ENCODE measurements at regions not wholly inside any gene's neighbourhood (a gene's known extent, or its start where the extent isn't known, plus 50 kb on each side); places are given as distances from the start of the nearest gene placed in this dataset.

GRCh38 chr16:22675745-22676540 lies 138.0 kb upstream of the HS3ST2 start:
- intact Hi-C loops (cut with DNase I; ENCODE audit: low total_unique reads): no loop called here
- WGBS, 2 donors: 85 to 95% methylated on average over 4 of the region's 4 CpGs
- Histone ChIP-seq H3K4me3 (no peak overlapping the region), H3K9me3 (no peaks in the 10 kb centered on the region), H3K4me1 (no peaks in the 10 kb centered on the region), H3K36me3 (ENCODE audit: low read depth, missing control alignments) (no peaks in the 10 kb centered on the region), H3K27ac (no peak overlapping the region), H3K27me3 (no peaks in the 10 kb centered on the region)
- TF ChIP-seq POLR2A (IDR thresholded peaks at IDR 0.05) (no peak), CTCF (IDR thresholded peaks at IDR 0.05) (no peak)
- no peak for DNase-seq

- Histone ChIP-seq H3K27me3 (no peaks in the 10 kb centered on the region), H3K36me3 (ENCODE audit: low read depth, missing control alignments) (no peaks in the 10 kb centered on the region), H3K4me3 (no peak overlapping the region), H3K9me3 (no peaks in the 10 kb centered on the region), H3K4me1 (no peaks in the 10 kb centered on the region), H3K27ac (no peak overlapping the region)
- TF ChIP-seq CTCF (IDR thresholded peaks at IDR 0.05) (no peak), POLR2A (IDR thresholded peaks at IDR 0.05) (no peak)
- no peak for DNase-seq
- WGBS, 2 donors: 93% methylated on average over 8 of the region's 8 CpGs
- intact Hi-C loops (cut with DNase I; ENCODE audit: low total_unique reads): no loop called here
These were observed 136.7 kb upstream of the HS3ST2 start for GRCh38 chr16:22677024-22677830.

GRCh38 chr16:22678311-22678710 lies 135.7 kb upstream of the HS3ST2 start:
- no peaks in the 10 kb centered on the region for H3K4me1 ChIP-seq
- no peaks in the 10 kb centered on the region for H3K27me3 ChIP-seq
- no peak for DNase-seq
- no peak overlapping the region for H3K4me3 ChIP-seq
- intact Hi-C loops (cut with DNase I; ENCODE audit: low total_unique reads): no loop called here
- 91% methylated on average over 2 of the region's 2 CpGs for WGBS, 2 donors
- TF ChIP-seq POLR2A (IDR thresholded peaks at IDR 0.05) (no peak), CTCF (IDR thresholded peaks at IDR 0.05) (no peak)
- H3K27ac ChIP-seq: no peak overlapping the region
- no peaks in the 10 kb centered on the region for H3K9me3 ChIP-seq
- no peaks in the 10 kb centered on the region for H3K36me3 ChIP-seq (ENCODE audit: low read depth, missing control alignments)

- peaks cover 23% of the 10 kb centered on the region for H3K4me1 ChIP-seq
- no peaks in the 10 kb centered on the region for H3K9me3 ChIP-seq
- no peak overlapping the region for H3K27ac ChIP-seq
- TF ChIP-seq POLR2A (IDR thresholded peaks at IDR 0.05): no peak
- no peak for TF ChIP-seq CTCF (IDR thresholded peaks at IDR 0.05)
- WGBS, 2 donors: 93 to 94% methylated on average over 17 of the region's 17 CpGs
- H3K36me3 ChIP-seq (ENCODE audit: low read depth, missing control alignments): no peaks in the 10 kb centered on the region
- DNase-seq: no peak
- intact Hi-C loops (cut with DNase I; ENCODE audit: low total_unique reads): no loop called here
- H3K4me3 ChIP-seq: no peak overlapping the region
- H3K27me3 ChIP-seq: no peaks in the 10 kb centered on the region
These were observed 132.2 kb upstream of the HS3ST2 start for GRCh38 chr16:22681554-22682291.

Data from testis (tissue), 2 donors.